ENCODE measurements at regions not wholly inside any gene's neighbourhood (a gene's known extent, or its start where the extent isn't known, plus 50 kb on each side); places are given as distances from the start of the nearest gene placed in this dataset.

DNA sequence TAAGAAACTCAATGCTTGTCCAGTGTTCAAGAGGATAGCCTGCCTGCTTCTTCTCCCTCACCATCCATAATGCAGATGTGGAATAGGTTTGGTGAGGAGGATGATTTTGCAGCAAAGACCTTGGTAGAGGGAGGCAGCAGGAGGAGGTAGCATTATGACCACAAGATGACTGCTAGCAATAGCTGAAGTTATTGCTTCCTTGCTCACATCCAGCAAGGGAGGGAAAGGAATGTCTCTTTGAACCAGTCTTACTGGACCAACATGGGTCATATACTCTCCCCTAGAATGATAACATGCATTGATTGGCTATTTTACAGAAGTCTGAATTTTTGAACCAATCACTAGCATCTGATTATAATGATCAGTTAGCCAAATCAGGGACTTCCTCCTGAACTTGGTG, 607.6 kb downstream of the EBF1 start:
- H3K79me2 ChIP-seq (ENCODE audit: low read length): no peaks in the 10 kb centered on the region
- no peak overlapping the region for H3K4me3 ChIP-seq (ENCODE audit: low read length)
- H3K4me2 ChIP-seq (ENCODE audit: low read depth, low read length): no peak overlapping the region
- no peak overlapping the region for H3K9ac ChIP-seq (ENCODE audit: low read length)
- no peaks in the 10 kb centered on the region for H3K9me2 ChIP-seq (replicated peaks; ENCODE audit: insufficient read depth, low read length)
- no peaks in the 10 kb centered on the region for H3K27me3 ChIP-seq (replicated peaks; ENCODE audit: insufficient read depth, low read length)
- TF ChIP-seq, protein P1, sequence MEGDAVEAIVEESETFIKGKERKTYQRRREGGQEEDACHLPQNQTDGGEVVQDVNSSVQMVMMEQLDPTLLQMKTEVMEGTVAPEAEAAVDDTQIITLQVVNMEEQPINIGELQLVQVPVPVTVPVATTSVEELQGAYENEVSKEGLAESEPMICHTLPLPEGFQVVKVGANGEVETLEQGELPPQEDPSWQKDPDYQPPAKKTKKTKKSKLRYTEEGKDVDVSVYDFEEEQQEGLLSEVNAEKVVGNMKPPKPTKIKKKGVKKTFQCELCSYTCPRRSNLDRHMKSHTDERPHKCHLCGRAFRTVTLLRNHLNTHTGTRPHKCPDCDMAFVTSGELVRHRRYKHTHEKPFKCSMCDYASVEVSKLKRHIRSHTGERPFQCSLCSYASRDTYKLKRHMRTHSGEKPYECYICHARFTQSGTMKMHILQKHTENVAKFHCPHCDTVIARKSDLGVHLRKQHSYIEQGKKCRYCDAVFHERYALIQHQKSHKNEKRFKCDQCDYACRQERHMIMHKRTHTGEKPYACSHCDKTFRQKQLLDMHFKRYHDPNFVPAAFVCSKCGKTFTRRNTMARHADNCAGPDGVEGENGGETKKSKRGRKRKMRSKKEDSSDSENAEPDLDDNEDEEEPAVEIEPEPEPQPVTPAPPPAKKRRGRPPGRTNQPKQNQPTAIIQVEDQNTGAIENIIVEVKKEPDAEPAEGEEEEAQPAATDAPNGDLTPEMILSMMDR (IDR thresholded peaks at IDR 0.05; ENCODE audit: low read length): no peak
- TF ChIP-seq EZH2phosphoT487 (IDR thresholded peaks at IDR 0.05; ENCODE audit: low read length) (no peak), EZH2 (optimal IDR thresholded peaks at IDR 0.05; ENCODE audit: low read depth, low read length) (no peak)
- H4K20me1 ChIP-seq (ENCODE audit: insufficient read depth, low read length): no peaks in the 10 kb centered on the region
- DNase-seq: no peak
- H3K4me1 ChIP-seq (ENCODE audit: low read length): no peaks in the 10 kb centered on the region
- H3K9me3 ChIP-seq (replicated peaks; ENCODE audit: insufficient read depth, low read length): no peaks in the 10 kb centered on the region
- no peak overlapping the region for H3K27ac ChIP-seq (ENCODE audit: low read length)
- no peaks in the 10 kb centered on the region for H3K36me3 ChIP-seq (replicated peaks; ENCODE audit: insufficient read depth, low read length)
- H2AFZ ChIP-seq (ENCODE audit: low read length): no peak overlapping the region
- H3F3A ChIP-seq (ENCODE audit: insufficient read depth, low read length): no peaks in the 10 kb centered on the region

DNA sequence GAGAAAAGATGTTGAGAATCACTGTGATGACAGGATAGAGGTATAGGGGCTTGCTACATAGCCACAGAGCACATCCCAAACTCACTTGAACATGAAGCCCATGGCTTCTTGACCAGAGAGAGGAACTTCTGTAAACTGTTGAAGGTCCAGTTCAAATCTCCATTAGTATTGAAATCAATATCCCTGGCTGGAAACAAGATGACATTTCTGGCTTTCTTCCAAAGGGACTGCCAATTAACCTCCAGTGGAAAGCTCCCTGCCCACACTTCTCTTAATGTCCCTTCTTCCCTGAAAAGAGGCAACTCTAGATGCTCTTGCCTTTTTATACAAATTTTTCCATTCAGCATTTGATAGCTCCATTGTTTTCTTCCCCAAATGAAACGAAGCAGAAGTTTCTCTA, 612.1 kb downstream of the EBF1 start:
- Histone ChIP-seq H3K27me3 (replicated peaks; ENCODE audit: insufficient read depth, low read length) (no peaks in the 10 kb centered on the region), H3K4me2 (ENCODE audit: low read depth, low read length) (no peak overlapping the region), H3K4me1 (ENCODE audit: low read length) (no peaks in the 10 kb centered on the region), H3K36me3 (replicated peaks; ENCODE audit: insufficient read depth, low read length) (no peaks in the 10 kb centered on the region), H3K79me2 (ENCODE audit: low read length) (no peaks in the 10 kb centered on the region), H3K9ac (ENCODE audit: low read length) (no peak overlapping the region), H3K9me2 (replicated peaks; ENCODE audit: insufficient read depth, low read length) (no peaks in the 10 kb centered on the region), H2AFZ (ENCODE audit: low read length) (no peak overlapping the region), H4K20me1 (ENCODE audit: insufficient read depth, low read length) (no peaks in the 10 kb centered on the region), H3K9me3 (replicated peaks; ENCODE audit: insufficient read depth, low read length) (no peaks in the 10 kb centered on the region), H3F3A (ENCODE audit: insufficient read depth, low read length) (no peaks in the 10 kb centered on the region), H3K27ac (ENCODE audit: low read length) (no peak overlapping the region), H3K4me3 (ENCODE audit: low read length) (no peak overlapping the region)
- TF ChIP-seq EZH2 (optimal IDR thresholded peaks at IDR 0.05; ENCODE audit: low read depth, low read length): no peak
- TF ChIP-seq, protein P1 (IDR thresholded peaks at IDR 0.05; ENCODE audit: low read length): no peak
- TF ChIP-seq EZH2phosphoT487 (IDR thresholded peaks at IDR 0.05; ENCODE audit: low read length): no peak
- no peak for DNase-seq

DNA sequence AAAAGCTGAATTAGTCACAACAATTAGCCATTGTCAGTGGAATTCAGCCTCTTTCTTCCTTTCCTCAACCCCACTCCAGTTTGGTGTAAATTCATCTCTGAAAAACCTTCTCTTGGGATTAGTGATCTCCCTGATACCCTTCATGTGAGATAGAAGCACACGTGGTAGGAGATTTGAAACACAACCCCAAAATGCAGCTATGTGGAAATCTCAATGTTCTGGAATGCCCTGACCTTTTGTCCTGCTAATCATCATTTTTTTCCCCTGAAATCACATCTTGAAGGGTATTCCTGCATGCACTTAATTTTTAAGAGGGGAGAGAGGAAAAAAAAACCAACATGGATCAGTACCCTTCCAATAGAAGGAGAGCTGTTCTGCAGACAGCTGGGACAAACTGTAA, 612.6 kb downstream of the EBF1 start:
- H3F3A ChIP-seq (ENCODE audit: insufficient read depth, low read length): no peaks in the 10 kb centered on the region
- no peaks in the 10 kb centered on the region for H3K36me3 ChIP-seq (replicated peaks; ENCODE audit: insufficient read depth, low read length)
- H3K27ac ChIP-seq (ENCODE audit: low read length): no peak overlapping the region
- H3K9ac ChIP-seq (ENCODE audit: low read length): no peak overlapping the region
- TF ChIP-seq EZH2phosphoT487 (IDR thresholded peaks at IDR 0.05; ENCODE audit: low read length): no peak
- TF ChIP-seq, protein P1 (IDR thresholded peaks at IDR 0.05; ENCODE audit: low read length): no peak
- TF ChIP-seq EZH2 (optimal IDR thresholded peaks at IDR 0.05; ENCODE audit: low read depth, low read length): no peak
- no peak for DNase-seq
- H3K4me1 ChIP-seq (ENCODE audit: low read length): no peaks in the 10 kb centered on the region
- H3K9me2 ChIP-seq (replicated peaks; ENCODE audit: insufficient read depth, low read length): no peaks in the 10 kb centered on the region
- H3K4me3 ChIP-seq (ENCODE audit: low read length): no peak overlapping the region
- no peaks in the 10 kb centered on the region for H4K20me1 ChIP-seq (ENCODE audit: insufficient read depth, low read length)
- H3K79me2 ChIP-seq (ENCODE audit: low read length): no peaks in the 10 kb centered on the region
- no peaks in the 10 kb centered on the region for H3K27me3 ChIP-seq (replicated peaks; ENCODE audit: insufficient read depth, low read length)
- H2AFZ ChIP-seq (ENCODE audit: low read length): no peak overlapping the region
- H3K9me3 ChIP-seq (replicated peaks; ENCODE audit: insufficient read depth, low read length): no peaks in the 10 kb centered on the region
- H3K4me2 ChIP-seq (ENCODE audit: low read depth, low read length): no peak overlapping the region

Data from MM.1S (cell line).